HCT116 (cell line): ENCODE measurements at regions not wholly inside any gene's neighbourhood (a gene's known extent, or its start where the extent isn't known, plus 50 kb on each side); places are given as distances from the start of the nearest gene placed in this dataset.

Experiments
- ATAC-seq: fragments of 200-7000 bp; cut with Tn5 transposase; 2 replicates; pipeline ENCODE4 v1.9.1; 2020; ENCODE audit warnings: mild to moderate bottlenecking, moderate library complexity
- BruUV-seq: library from RNA; stranded (reverse); fragments of 400-500 nt; replicated peaks from 2 replicates; lab custom pipeline; 2021; lab: Mats Ljungman, UMichigan
- CTCF ChIA-PET: fragments of 300-600 bp; sonication (Branson Sonifier 250); formaldehyde crosslinking; loops from one replicate; lab custom pipeline; 2021; ENCODE audit warnings: antibody characterized with exemption; lab: Charles Lee
- POLR2A ChIA-PET: fragments of 300-600, 350-600 bp; sonication (Branson Sonifier 250); formaldehyde crosslinking; loops from one replicate; lab custom pipeline; 2021; ENCODE audit warnings: antibody characterized with exemption; lab: Charles Lee
- RAD21 ChIA-PET, 2 experiments: fragments of 300-600 bp; sonication (Branson Sonifier 250); formaldehyde crosslinking; loops; one replicate each; lab custom pipeline; 2023; ENCODE audit warnings: low total read pairs in 2 of 2; ENCODE audit not compliant: uncharacterized antibody in 2 of 2, unreplicated experiment in 2 of 2, low non-redundant PET in 1 of 2; lab: Charles Lee
- DNase-seq: peaks from one replicate; pipeline ENCODE4 v3.0.0-alpha.2; 2010; ENCODE audit warnings: low read depth, low spot score
- H2AFZ ChIP-seq: fragments of 200-600 bp; shearing (Covaris generic), sonication (generic); 2 replicates; pipeline ENCODE4 v1.6.1; 2017; ENCODE audit warnings: low read depth, mixed run types, mixed read lengths, antibody characterized with exemption, low read length; ENCODE audit not compliant: poor library complexity, severe bottlenecking
- H3K27ac ChIP-seq: 2 replicates; pipeline ENCODE4 v1.5.1; 2012; ENCODE audit warnings: low read depth, low read length
- H3K27me3 ChIP-seq: fragments of 200-600 bp; sonication (generic); 2 replicates; pipeline ENCODE4 v1.6.1; 2016; ENCODE audit warnings: mixed run types, low read length, mixed read lengths; ENCODE audit not compliant: insufficient read depth
- H3K36me3 ChIP-seq, 2 experiments: fragments of 200-500 bp in 1 of 2; fragments of 200-600 bp in 1 of 2; sonication (Bioruptor generic) in 1 of 2; sonication (generic) in 1 of 2; 2 replicates each; pipeline versions ENCODE4 v1.5.1 to v1.6.1; 2014 to 2016; ENCODE audit warnings: low read length in 2 of 2, inconsistent platforms in 1 of 2, mixed read lengths in 1 of 2, mixed run types in 1 of 2; ENCODE audit not compliant: insufficient read depth in 2 of 2, control insufficient read depth in 1 of 2
- H3K4me1 ChIP-seq, 2 experiments: fragments of 200-600 bp in 1 of 2; sonication (generic) in 1 of 2; 2 replicates each; pipeline versions ENCODE4 v1.5.1 to v1.6.1; 2012 to 2017; ENCODE audit warnings: low read length in 2 of 2, inconsistent platforms in 1 of 2, mild to moderate bottlenecking in 1 of 2, mixed read lengths in 1 of 2, mixed run types in 1 of 2, moderate library complexity in 1 of 2; ENCODE audit not compliant: insufficient read depth in 2 of 2, control insufficient read depth in 1 of 2
- H3K4me2 ChIP-seq: fragments of 200-600 bp; sonication (generic); 2 replicates; pipeline ENCODE4 v1.6.1; 2017; ENCODE audit warnings: mixed run types, low read length, mixed read lengths
- H3K4me3 ChIP-seq, 2 experiments: fragments of 200-600 bp in 1 of 2; sonication (generic) in 1 of 2; replicated peaks in 1 of 2; 2 replicates each; pipeline ENCODE4 v1.5.1; 2011 to 2016; ENCODE audit warnings: low read length in 2 of 2, control low read depth in 1 of 2, low read depth in 1 of 2, mild to moderate bottlenecking in 1 of 2, mixed read lengths in 1 of 2, mixed run types in 1 of 2
- H3K79me2 ChIP-seq: fragments of 200-600 bp; sonication (generic); 2 replicates; pipeline ENCODE4 v1.6.1; 2017; ENCODE audit warnings: mild to moderate bottlenecking, mixed run types, low read length, moderate library complexity, mixed read lengths; ENCODE audit not compliant: insufficient read depth
- H3K9ac ChIP-seq: fragments of 200-600 bp; sonication (generic); 2 replicates; pipeline ENCODE4 v1.6.1; 2016; ENCODE audit warnings: low read length, mixed read lengths
- H3K9me2 ChIP-seq: fragments of 200-600 bp; sonication (generic), shearing (Covaris generic); 2 replicates; pipeline ENCODE4 v1.6.1; 2017; ENCODE audit warnings: mixed run types, mild to moderate bottlenecking, moderate library complexity; ENCODE audit not compliant: insufficient read depth
- H3K9me3 ChIP-seq, 2 experiments: fragments of 200-500 bp in 1 of 2; fragments of 200-600 bp in 1 of 2; sonication (Bioruptor generic) in 1 of 2; sonication (generic) in 1 of 2; 2 replicates each; pipeline ENCODE4 v1.6.1; 2014 to 2017; ENCODE audit warnings: low read length in 2 of 2, mixed read lengths in 2 of 2, inconsistent platforms in 1 of 2, low read depth in 1 of 2, mild to moderate bottlenecking in 1 of 2, mixed run types in 1 of 2, moderate library complexity in 1 of 2; ENCODE audit not compliant: control insufficient read depth in 1 of 2, insufficient read depth in 1 of 2
- H4K20me1 ChIP-seq: fragments of 200-600 bp; sonication (generic), shearing (Covaris generic); 2 replicates; pipeline ENCODE4 v1.6.1; 2017; ENCODE audit warnings: mixed run types, mild to moderate bottlenecking, moderate library complexity; ENCODE audit not compliant: insufficient read depth
- FOSL1 ChIP-seq: IDR thresholded peaks from 2 replicates; pipeline ENCODE4 v1.6.1; 2012; ENCODE audit warnings: low read depth
- MAX ChIP-seq: IDR thresholded peaks from 2 replicates; pipeline ENCODE4 v1.6.1; 2012
- POLR2AphosphoS5 ChIP-seq: IDR thresholded peaks from 2 replicates; pipeline ENCODE4 v1.6.1; 2011; ENCODE audit warnings: mild to moderate bottlenecking, low read depth, low read length, moderate library complexity
- YY1 ChIP-seq: IDR thresholded peaks from 2 replicates; pipeline ENCODE4 v1.6.1; 2011; ENCODE audit warnings: low read length, low read depth, moderate library complexity, mild to moderate bottlenecking; ENCODE audit not compliant: insufficient replicate concordance; ENCODE audit errors: extremely low read depth
- ZBTB33 ChIP-seq: IDR thresholded peaks from 2 replicates; pipeline ENCODE4 v1.6.1; 2011; ENCODE audit warnings: mild to moderate bottlenecking, low read length, moderate library complexity; ENCODE audit not compliant: insufficient replicate concordance; ENCODE audit errors: extremely low read depth
- intact Hi-C: fragments of 100-400 bp; cut with micrococcal nuclease; formaldehyde crosslinking; loops from 2 replicates; pipeline ENCODE4 v1.10.0; 2022

GRCh38 chr4:162706051-162706450 lies 460.6 kb downstream of the NAF1 start:
- DNase-seq, result no peak
- H3K27me3 ChIP-seq, result no peaks in the 10 kb centered on the region

More at GRCh38 chr4:162706051-162706450, 460.6 kb downstream of the NAF1 start:
- intact Hi-C loops, result no loop called here
- Histone ChIP-seq H2AFZ (peak overlapping the region; percentile 16), H4K20me1 (no peaks in the 10 kb centered on the region), H3K4me1 (no peaks in the 10 kb centered on the region)
- CTCF ChIA-PET, result no interaction called here
- TF ChIP-seq FOSL1, result no peak
- no peak for TF ChIP-seq YY1
- TF ChIP-seq ZBTB33, result no peak
- no peak for TF ChIP-seq POLR2AphosphoS5
- no peak for TF ChIP-seq MAX
- TF ChIP-seq, all 23 proteins: peak for 0
- Histone ChIP-seq H3K9me2 (no peaks in the 10 kb centered on the region), H3K27ac (no peak overlapping the region), H3K4me2 (no peak overlapping the region), H3K4me3 (no peak overlapping the region), H3K9ac (no peak overlapping the region), H3K9me3 (no peaks in the 10 kb centered on the region), H3K36me3 (no peaks in the 10 kb centered on the region), H3K79me2 (no peaks in the 10 kb centered on the region)
- no peak for ATAC-seq
- POLR2A ChIA-PET, result no interaction called here
- BruUV-seq, result no TSS peak
- RAD21 ChIA-PET, result no interaction called here
